HG03558 (cell line): ENCODE measurements at regions not wholly inside any gene's neighbourhood (a gene's known extent, or its start where the extent isn't known, plus 50 kb on each side); places are given as distances from the start of the nearest gene placed in this dataset.
"Not testable (repeated sequence)": the region's sequence is repeated elsewhere in the genome, so short reads cannot be mapped to it uniquely, and the experiment has no call there.

Source experiments
- ATAC-seq: cut with Tn5 transposase; IDR thresholded peaks from one replicate; pipeline ENCODE4 v1.9.1; 2021; ENCODE audit warnings: moderate number of reproducible peaks; ENCODE audit not compliant: unreplicated experiment; ENCODE audit errors: extremely low read depth

DNA sequence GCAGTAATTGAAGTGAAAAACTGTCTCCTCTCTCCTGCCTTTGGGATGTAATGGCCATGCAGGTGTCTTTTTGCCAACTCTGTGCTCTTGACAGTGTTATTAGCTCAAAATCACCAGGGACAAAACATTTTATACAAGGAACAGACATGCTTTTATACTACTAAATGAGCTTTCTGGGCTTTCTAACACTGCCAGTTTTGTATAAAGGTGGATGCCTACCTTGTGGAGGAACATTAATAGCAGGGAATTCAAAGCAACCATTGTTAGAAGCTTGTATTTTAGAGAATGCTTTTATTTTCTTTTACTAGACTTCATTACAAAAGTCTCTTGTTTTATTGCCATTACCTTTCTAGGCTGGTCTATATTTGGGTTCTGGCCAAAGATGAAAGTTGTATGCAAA, 54.7 kb upstream of the ARSJ start:
- ATAC-seq, result no peak

DNA sequence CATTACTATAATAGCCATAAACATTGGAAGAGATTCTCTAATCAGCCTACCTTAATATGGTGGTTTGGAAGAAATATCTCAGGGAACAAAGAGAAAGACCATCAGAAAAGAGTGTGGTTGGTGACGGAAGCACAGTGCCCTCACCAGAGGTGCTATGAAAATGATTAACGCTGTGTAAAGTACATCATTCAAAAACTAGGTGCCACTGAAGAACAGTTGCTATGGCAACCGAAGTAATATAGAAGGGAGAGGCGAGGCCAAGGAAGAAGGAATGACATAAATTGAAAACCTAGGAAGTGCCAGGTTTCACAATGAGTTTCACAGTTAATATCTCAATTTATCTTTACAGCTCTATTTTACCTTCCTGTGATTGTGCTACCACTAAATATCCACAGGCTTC, 57.0 kb upstream of the ARSJ start:
- no peak for ATAC-seq

DNA sequence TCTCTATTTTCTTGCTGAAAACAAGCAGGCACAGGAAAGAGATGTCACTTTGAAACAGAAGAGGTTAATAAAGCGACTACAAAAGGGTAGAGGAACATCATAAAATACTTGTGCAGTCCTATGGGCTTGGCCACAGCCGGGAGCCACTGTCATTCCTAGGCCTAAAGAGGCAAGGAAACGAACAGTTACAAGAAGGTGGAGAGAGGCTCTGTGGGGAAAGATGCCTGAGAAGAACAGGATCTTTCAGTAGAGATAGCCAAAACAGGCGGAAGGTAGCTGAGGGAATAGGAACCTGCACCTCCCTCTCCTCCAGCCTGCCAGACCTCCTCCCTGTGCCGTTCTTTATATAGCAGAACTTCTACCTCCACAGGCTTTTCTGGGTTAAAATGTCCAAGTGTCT, 57.4 kb upstream of the ARSJ start:
- ATAC-seq, result no peak

DNA sequence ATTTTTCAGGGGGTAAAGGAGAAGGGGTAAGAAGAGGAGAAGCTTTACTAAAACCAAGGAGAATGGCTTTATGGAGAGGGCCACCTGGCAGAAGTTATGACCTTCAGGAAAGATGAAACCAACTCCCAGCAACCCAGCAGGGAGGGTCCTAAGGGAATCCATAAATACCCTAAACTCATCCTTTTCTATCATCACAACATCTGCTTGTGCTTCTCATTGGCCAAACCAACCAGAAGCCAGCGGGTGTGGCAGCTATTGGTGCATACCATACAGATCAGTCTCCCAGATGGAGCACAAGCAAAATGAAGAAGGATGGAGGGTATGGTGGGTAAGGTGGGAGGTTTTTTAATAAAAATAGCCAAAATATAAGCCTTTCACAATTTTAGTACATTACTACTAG, 58.5 kb upstream of the ARSJ start:
- no peak for ATAC-seq

DNA sequence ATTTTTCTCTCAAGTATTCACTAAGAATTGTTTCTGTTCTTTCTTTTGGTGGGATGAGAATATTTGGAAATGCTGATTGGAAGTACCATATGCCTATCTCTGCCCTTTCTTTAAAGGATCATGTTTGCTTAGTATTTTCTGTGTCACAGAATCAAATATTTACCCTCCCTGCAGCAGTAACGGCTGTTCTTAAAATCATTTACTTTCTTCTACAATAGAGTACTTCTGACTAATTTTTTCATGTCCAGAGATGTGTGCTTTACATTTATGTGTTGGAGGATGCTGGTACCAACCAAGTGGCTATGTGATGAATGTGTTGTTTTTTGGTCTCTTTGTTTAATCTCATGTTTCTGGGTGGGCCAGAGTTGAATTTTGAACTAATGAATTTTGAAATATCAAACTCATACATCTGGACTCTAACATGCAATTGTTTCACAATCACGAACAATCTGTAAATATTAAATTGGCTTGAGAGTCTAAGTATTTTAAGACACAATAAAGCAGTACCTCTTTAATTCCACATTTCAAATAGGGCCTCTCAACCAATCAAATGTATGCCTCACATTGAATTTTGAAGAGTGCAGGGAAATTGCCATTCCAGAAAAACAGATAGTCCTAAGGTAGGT, 59.4 kb upstream of the ARSJ start:
- no peak for ATAC-seq

DNA sequence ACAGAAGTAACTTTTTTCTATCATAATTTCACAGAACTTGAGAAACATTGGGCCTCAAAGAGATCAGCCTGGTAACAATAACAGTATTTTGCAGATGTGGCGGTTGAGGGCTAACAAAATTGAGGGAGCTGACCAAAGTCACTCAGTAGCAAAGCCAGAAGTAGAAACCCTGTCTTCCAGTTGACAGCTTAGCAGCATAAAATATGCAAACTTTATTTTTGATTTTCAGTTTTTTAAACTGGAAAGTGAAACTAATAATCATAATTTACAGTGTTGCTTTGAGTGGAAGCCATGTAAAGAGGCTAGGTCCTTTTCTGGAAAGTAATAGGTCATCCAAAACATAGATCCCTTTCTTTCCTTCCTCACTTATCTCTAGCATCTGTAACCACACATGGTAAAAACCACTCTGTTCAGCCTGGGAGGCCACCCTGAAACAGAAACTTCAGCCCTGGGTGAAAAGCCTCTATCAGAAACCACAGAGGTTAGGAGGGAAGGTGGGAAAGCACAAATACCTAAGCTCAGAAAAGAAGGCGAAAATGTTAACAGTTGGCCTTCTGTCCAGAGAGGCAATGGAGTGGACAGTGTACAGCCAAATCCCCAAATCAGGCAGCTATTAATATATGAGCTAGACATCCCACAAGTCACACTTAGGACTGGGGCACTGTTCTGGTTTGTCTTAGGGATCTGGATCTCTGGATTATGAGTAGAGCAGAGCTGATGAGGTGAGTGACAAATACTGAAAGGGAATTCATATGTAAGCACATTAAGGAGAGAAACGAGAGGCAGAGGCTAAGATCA, 61.1 kb upstream of the ARSJ start:
- peak; percentile 89 for ATAC-seq

DNA sequence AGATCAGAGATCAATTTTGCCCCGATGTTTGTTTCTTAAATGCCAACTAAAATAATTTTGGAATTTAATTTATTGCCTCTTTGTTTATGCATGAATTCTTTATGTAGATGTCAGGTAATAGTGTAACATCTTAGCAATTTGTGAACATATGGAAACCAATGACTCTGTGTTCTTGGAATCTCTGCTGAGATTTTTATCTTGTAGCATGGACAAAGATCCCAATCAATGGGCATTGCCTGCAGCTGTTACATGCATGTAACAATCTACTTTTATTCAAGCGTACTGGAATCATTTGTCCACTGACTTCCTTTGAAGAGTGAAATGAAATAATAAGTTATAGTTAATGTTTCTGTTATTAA, 61.6 kb upstream of the ARSJ start:
- ATAC-seq, result no peak

DNA sequence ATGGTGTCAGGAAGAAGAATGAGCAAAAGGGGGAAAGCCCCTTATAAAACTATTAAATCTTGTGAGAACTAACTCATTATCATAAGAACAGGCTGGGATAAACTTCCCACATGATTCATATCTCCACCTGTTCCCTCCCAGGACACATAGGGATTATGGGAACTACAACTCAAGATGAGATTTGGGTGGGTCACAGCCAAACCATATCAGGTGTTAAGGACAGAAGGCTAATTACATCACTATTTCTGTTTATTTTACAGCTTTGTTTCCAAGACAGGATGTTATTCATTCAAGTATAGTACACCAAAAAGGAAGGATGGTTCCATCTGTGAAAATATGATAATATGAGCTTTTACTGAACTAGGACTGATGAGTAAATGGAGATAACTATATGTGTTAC, 63.7 kb upstream of the ARSJ start:
- no peak for ATAC-seq

DNA sequence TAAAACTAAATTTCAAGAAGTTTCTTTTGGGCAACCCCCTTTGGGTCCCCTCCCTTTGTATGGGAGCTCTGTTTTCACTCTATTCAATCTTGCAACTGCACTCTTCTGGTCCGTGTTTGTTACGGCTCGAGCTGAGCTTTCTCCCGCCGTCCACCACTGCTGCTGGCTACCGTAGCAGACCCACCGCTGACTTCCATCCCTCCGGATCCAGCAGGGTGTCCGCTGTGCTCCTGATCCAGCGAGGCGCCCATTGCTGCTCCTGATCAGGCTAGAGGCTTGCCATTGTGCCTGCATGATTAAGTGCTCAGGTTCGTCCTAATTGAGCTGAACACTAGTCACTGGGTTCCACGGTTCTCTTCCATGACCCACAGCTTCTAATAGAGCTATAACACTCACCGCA, 64.9 kb upstream of the ARSJ start:
- ATAC-seq, result not testable (repeated sequence)

DNA sequence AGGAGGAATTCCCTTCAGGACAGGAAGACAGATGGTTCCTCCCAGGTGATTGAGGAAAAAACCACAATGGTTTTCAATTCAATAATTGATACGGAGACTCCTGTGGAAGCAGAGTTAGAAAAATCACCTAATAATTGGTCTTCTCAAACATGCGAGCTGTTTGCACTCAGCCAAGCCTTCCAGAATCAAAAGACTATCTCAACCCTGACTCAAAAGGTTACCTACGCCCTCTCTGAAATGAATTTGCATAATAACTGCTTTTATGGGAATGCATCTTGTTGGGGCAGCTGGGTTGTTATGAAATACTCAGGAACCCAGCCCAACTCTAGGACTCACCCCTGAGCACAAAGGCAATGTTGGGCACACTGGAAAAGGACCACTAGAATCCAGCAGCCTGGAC, 66.9 kb upstream of the ARSJ start:
- ATAC-seq, result no peak

DNA sequence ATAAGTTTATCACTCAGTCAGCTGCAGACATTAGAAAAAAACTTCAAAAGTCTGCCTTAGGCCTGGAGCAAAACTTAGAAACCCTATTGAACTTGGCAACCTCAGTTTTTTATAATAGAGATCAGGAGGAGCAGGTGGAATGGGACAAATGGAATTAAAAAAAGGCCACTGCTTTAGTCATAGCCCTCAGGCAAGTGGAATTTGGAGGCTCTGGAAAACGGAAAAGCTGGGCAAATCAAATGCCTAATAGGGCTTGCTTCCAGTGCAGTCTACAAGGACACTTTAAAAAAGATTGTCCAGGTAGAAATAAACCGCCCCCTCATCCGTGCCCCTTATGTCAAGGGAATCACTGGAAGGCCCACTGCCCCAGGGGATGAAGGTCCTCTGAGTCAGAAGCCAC, 68.7 kb upstream of the ARSJ start:
- not testable (repeated sequence) for ATAC-seq

DNA sequence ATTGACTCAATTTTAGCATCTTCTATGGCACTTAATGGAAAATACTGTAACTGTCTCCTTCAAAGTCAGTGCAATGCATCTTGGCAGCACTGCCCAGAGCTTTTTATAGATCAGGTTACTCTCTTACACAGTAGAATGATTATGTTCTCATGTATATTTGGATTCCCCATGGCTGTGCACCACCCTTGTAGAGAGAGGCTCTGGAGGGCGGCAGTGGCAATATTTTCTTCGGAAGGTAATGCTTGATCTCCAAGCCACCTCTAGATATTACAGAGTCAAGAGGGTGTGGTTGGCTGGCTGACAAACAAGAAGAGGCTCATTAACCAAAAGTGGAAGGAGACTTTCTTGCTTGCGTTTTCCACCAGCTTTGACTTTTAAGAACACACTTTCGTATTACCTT, 72.8 kb upstream of the ARSJ start:
- no peak for ATAC-seq

DNA sequence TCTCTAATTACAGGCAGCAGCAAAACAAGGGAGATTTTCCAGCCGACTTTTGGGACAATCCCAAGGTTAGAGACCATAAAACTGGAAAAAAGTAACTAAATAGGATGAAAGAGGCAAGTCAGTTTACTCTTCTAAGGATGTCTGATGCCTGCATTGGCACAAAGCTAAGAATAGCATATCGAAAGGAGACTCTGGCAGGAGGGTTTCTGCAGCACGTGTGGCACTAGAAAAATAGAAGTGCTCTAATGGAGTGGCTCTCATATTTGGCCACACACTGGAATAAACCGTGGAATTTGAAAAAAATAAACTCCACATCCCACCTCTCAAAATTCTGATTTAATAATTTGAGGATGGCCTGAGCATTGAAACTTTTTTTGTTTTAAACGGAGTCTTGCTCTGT, 77.2 kb upstream of the ARSJ start:
- ATAC-seq, result no peak

DNA sequence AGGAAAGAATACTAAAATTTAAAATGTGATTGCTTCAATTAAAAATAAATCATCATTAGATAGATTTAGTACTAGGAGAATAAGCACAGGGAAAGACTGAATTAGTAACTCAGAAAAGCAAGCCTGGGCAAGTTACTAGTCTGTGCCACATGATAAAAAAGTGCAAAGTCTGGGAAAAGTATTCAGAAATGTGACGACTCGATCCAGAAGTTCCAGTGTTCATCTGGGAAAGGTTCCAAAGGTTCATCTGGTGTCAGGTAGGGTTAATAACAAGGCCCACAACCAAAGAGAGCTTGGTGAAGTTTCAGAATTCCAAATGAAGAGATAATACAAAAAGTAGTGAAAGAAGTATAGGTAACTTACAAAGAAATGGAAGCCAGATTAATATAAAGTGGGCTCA, 78.3 kb upstream of the ARSJ start:
- no peak for ATAC-seq

DNA sequence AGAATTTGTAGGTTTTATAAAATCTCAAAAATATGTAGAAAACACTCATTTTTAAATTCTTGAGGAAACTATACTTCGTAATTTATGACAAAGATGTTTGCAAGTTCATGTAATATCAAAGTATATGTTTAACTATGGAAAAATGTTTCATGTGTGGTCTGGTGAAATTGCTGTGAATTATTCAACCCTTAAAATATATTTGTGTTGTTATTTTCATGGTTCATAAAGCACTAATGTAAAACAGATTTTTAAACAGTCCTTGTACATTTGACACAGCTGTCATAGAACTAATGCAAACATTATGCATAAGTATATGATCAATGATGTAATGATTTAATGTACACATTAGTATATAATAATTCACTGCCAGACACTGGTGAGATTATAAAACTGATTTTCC, 83.1 kb upstream of the ARSJ start:
- no peak for ATAC-seq

DNA sequence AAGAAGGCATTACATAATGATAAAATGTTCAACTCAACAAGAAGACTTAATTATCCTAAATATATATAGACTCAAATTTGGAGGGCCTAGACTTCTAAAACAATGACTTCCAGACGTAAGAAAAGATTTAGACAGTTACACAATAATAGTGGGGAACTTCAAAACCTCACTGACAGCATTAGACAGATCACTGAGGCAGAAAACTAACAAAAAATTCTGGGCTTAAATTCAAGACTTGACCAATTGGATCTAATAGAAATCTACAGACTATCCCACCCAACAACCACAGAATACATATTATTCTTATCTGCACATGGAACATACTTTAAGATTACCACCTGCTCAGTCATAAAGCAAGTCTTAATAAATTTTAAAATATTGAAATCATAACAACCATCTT, 93.3 kb upstream of the ARSJ start:
- no peak for ATAC-seq

DNA sequence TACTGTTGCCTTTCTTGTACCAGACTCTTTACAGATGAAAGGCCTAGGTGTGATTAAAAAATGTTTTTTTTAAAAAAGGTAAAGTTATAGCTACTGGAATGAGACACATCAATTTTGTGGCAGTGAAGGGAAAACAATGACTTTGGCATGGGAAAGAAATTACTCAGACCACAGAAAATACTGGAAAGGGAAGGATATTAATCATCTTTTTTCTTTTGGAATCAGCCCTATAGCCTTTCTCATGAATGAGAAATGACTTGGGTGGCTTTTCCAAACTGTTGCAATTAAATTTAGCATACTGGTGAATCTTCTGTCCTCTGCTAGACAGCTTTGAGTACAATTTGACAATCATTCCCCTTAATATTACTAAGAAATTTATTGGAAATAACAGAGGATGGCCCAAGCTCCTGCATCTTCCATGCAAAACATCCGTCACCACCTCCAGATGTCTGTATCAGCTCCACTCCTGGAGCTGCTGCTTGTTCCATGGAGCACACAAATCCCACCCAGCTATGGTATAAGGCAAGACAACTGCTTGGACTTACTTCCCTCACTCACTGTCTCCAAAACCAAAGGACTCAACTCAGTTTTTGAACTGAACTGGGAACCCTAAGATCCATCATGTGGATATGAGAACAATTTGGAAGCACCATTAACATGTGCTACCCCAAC, 97.6 kb upstream of the ARSJ start:
- ATAC-seq, result no peak

DNA sequence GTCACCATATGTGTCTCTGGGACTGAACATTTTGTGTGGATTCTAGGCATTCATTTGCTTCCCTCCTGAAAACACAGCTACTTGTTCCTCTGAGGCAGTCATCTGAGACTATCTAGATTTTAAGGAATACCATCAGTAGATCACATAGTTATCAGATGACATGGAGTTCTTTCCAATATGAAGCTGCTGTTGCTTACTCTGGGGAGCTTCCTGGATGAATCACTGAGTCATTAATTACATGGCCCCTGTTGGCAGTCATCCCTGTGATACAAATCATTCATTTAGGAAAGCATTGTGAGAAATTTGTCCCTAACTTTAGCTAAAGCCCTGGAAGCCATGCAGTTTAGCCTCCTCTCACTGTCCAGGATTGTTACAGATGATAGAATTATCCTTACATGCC, 98.2 kb upstream of the ARSJ start:
- ATAC-seq, result no peak

DNA sequence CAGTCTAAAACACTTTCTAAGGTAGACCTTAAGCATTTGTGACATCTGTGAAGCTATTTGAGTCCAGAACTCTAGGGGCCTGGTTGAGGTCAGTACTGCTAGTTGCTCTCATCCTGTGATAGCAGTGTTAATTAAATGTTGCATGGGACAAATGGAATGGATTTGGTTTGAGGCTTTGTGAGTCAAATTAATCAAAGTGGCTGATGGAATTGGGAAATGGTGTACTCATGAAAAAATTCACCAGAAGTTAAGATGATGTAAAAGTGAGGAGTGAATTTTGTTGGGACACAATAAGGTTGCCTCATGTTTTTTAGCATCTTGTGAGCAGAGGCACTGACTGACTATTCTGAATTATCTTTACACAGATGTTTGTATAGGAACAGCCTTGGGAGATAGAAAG, 99.2 kb upstream of the ARSJ start:
- no peak for ATAC-seq

DNA sequence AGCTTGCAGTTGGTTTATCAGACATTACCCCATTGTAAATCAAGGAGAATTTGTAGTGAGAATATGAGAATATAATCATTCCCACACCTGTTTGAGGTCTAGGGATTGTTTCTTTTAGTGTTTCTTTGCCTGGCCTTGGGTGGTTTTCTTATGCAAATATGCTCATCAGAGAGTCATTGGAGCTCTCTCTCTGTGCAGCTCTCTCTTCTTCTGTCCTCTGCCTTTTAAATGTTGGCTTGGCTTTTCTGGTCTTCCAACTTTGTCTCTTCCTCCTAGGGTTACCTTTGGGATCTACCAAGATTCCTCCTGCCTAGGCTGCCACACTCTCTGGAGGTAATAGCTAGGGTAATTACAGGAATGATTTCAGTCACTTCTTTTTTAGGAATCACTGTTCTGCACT, 102.3 kb upstream of the ARSJ start:
- ATAC-seq, result no peak

DNA sequence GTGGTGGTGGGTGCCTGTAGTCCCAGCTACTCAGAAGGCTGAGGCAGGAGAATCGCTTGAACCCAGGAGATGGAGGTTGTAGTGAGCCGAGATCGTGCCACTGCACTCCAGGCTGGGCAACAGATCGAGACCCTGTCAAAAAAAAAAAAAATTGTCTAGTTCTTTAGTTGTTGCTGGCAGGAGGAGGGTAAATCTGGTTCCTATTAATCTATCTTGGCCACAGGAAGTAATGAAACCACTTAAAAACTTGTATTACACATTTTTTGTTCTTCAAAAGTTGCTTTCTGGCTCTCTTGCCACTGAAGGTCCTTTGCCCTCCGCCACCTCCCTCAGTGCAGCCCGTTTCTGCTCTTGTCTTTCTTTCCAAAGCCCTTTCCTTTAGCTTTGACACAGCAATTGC, 102.9 kb upstream of the ARSJ start:
- ATAC-seq, result no peak
